CD4-positive, alpha-beta T cell treated with Interferon alpha-2 for 1 hour (primary cell): ENCODE measurements at regions not wholly inside any gene's neighbourhood (a gene's known extent, or its start where the extent isn't known, plus 50 kb on each side); places are given as distances from the start of the nearest gene placed in this dataset.
"Not testable (repeated sequence)": the region's sequence is repeated elsewhere in the genome, so short reads cannot be mapped to it uniquely, and the experiment has no call there.

Experiments used
- DNase-seq, 2 donors: peaks; one replicate each; pipeline ENCODE4 v3.0.0-alpha.2; 2020 to 2022

DNA sequence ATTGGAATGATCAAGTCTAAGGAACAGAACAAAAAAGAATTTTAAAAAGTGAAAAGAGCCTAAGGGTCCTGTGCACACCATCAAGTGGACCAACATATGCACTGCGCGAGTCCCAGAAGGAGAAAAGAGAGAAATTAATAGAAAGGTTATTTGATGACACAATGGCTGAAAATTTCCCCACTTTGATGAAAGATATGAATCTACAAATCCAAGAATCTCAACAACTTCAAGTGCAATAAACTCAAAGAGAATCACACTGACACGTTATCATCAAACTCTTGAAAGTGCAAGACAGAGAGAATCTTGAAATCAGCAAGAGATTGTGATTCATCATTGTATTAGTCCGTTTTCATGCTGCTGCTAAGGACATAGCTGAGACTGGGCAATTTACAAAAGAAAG is 230.8 kb downstream of the ADAMTS15 start:
- no peak for DNase-seq

DNA sequence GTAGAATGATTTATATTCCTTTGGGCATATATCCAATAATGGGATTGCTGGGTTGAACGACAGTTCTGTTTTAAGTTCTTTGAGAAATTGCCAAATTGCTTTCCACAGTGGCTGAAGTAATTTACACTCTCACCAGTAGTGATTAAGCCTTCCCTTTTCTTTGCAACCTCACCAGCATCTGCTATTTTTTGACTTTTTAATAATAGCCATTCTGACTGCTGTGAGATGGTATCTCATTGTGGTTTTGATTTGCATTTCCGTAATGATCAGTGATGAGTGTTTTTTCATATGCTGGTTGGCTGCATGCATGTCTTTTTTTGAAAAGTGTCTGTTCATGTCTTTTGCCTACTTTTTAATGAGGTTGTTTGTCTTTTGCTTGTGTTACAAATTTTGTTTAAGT is 233.8 kb downstream of the SNX19 start:
- not testable (repeated sequence) for DNase-seq

DNA sequence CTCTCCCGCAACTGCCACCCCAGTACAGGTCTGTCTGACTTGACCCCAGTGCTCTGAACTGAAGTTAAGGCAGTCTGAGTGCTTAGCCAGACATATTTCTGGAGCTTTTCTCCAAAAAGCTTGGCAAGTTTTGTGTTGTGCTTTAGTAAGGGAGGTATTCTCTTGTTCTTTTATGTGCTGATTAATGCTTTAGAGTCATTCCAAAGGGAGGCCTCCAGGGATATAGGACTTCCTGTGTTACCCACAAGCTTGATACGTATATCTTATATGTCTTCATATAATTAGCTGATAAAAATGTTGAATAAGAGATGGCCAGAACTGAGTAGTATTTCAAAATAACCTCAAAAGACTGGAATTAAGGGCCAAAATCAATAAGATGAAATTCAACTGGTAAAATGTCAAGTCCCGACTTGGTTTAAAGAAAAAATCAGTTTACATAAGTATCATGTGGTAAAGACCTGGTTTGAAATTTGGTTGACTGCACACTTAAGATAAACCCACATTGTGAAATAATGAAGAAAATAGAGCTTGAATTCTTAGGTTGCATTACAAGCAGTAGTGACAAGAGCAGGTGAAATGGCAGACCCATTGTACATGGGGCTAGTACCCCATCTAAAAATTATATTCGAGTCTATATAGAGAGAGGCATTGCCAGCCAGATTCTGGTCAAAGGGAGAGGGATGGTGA is 226.9 kb downstream of the SNX19 start:
- DNase-seq: no peak

DNA sequence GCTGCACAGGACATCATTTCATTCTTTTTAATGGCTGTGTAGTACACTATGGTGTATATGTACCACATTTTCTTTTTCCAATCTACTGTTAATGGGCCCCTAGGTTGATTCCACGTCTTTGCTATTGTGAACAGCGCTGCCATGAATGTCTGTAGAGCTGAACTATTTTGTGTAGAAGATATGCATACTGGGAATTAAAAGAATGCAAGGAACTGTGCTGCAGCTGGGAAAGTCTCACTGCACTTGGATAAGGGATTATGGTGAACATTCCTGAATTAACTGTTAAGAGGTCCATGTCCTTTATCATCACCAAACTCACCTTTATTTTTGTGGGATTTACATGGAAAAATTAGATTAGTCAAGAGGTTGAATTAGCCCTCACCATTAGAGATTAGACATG is 224.7 kb downstream of the SNX19 start:
- no peak for DNase-seq

DNA sequence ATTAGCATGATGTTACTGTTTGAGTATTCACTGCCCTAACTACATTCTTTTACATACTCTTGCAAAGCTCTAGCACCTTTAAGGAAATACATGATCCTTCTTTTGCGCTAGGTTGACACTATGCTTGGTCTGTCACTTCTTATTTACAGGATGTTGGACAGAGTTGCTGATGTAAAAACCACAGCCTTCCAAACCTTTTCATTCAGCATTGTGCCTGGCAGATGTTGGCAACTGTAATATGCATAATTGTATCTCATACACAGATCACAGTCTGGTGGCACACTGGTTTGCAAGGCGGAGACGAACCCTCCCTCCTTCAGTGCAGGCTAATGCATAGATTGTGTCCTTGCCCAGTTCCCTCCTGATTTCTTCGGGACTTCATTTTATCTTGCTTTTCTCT is 224.1 kb downstream of the SNX19 start:
- DNase-seq: no peak

DNA sequence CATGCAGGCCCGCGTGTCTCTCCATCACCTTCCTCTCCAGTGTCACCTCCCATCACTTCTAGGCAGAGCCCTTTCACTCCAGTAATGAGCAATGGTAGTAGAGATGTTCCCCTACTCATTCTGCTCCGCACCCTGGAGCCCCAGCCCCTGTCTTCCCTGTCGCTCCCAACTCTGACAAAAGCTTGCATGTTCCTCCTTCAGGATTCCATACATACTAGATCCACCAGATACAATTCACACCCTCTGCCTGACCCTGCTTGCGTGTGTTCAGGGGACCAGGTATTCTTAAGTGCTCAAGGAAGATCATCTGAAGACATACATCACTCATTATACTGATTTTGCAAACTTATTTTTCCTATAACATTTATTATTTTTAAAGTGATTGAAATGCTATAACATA is 222.7 kb downstream of the SNX19 start:
- no peak for DNase-seq

DNA sequence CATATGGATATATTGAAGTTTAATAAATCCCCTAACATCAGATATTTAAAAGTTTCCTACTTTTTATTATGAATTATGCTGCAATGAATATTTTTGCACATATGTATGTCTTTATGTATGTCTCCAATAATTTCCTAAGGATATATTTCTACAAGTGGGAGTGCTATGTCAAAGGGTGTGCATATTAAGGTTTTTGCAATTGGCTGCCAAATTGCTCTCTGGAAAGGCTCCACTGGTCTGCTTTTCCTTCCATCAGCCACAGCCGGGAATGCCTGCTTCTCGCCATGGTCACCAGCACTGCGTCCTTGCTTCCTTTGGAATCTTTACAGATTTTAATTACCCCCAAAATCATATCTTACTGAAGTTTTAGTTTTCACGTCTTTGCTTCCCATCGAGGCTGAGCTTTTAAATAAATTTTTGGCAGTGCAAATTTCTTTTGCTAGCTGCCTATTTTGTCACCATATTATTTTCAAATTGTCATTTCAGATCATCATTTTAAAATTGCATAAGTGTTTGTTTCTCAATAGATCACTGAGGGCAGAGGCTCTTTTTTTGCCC is 221.7 kb downstream of the SNX19 start:
- no peak for DNase-seq

DNA sequence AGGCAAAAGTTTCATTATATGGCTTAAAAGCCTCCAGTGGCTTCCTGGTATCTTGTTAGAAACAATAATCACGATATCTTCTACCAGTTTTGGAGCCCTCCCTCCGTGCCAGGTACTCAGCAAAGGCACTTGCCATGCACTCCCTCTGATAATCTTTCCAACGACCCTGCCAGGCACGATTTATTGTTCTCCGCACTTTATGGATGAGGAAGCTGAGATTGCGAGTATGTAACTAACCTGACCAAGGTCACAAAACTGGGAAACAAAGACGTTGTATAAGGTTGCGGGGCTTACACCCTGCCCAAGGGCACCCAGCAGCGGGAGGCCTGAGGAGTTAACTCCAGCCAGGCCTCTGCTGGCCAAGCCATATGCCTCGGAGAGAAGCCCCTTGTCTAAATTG is 218.1 kb downstream of the SNX19 start:
- no peak for DNase-seq

DNA sequence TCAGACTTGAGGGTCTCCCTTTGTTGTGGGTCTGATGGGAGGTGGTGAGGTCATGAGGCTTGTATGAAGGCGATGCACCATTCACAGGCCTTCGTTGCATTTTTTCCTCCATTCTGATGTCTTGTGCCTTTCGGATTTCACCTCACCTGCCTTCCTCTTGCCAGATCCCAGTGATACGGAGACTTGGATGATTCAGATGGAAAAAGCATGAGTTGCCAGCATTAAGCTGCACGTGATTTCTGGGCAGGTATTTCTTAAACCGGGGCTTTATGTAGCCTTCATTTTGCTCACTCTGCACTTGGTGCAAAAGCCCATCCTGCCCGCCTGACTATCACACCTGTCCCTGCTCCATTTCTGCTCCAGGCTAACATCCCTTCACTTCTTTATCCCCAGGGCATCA is 216.7 kb downstream of the SNX19 start:
- no peak for DNase-seq

DNA sequence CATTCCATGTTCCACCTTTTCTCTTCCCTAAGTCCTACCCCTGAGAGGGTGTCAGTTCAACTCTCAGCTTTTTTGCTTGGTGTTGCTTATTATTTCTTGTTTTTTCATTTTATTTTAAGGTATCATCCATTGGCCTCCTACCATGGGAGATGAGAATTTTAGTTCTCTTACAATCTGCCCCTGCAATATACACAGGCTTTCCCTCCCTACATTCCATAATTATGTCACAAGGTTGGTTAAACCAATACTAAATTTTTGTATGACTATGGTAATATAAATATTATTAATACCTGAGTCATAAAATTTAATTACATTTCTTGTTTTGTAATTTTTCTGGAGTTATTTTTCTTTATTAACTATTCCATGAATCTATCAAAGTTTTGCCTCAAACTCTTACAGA is 216.2 kb downstream of the SNX19 start:
- DNase-seq: no peak

DNA sequence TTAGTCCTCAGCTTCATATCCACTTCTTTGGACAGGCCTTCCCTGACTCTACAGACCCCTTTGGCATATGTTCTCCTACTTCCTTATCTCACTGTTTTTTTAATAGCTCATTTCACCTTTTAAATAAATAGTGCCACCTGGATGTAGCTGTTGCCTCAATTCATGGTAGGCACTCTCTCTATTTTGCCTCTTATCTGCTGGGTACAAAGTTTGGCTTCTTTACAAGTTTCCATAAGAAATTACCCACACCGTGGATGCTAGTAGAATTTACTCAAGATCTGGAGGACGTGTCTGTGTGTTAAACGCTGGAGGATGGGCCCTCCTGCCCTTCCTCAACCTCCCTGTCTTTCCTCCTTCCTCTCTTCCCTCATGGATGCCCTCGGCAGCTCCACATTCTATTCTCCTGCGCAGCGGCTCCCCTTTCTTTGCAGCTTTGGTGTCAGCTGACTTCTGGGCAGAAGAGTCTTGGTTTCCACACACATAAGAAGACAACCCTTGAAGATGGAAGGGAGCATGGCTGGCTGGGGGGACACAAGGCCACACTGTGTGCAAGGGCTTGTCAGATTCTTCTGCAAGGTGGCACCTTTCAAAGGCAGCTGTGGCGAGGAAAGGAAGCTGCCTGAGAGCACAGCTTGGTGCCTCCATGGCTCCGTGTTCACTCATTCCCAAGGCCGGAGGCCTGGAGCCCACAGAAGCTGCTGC is 212.6 kb downstream of the SNX19 start:
- no peak for DNase-seq

DNA sequence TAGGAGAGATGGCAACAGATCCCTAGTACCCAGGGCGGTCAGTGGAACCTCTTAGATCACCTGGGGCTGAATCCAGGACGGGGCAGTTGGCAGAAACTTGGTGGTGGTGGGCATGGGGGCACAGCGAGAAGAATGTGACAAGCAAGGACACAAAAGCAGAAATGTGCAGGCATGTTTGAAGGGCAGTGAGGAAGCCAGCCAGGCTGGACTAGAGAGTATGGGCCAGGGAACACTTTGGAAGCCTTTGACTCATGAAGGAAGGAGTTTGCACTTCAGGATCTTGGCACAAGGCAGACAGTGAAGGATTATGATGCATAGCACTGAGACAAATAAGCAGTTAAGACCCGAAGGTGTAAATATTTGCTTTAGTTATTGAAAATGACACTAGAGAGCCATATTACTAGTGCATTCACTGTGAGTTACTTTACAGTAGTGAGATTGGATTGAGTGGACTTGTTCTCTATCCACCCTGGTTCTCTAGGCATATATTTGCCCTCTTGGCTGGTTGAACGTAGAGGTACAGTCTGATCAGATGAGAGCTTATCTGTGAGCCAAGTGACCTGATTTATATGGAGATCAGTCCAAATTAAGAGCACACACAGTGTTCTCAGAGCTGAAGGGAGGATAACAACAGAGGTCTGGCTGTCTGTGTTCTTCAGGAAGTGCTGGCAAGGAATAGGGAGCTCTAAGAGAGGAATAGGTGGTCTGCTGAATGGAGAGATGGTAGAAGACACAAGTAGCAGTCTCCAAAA is 210.4 kb downstream of the SNX19 start:
- DNase-seq: no peak

DNA sequence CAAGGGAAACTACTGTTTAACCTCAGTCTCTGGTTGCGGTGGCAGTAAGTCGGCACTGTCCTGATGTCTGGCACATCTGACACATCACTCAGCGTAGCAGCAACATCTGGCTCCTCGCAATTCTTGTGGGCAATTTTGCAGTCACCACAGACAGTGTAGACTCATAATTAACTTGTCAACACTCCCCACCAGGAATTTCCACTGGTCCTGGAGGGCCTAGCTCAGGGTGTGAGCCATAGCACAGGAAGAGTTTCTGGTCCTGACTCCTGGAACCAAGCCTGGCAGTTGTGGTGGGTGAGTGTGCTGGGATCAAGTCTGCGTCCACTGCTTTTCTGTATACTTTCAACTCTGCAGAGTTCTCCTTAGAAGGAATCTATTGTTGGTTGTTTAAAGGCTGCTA is 209.7 kb downstream of the SNX19 start:
- DNase-seq: no peak

DNA sequence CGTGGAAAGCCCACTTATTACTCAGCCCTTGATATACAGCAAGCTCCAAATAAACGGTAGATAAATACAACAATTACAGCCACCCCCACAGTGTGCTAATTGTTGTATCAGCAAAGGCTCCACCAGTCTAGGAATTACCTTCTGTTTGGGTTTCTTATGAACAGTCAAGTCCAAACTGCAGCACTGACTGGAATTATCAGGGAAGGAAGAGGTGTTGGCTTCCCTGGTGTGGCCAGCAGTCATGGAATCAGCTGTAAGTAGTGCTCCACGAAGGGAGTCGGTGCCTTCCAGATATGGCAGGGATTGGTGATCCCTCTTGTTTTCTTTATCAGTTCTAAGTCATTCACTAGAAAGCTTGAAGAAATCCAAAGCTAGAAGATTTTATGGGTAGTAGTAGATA is 209.1 kb downstream of the SNX19 start:
- no peak for DNase-seq

DNA sequence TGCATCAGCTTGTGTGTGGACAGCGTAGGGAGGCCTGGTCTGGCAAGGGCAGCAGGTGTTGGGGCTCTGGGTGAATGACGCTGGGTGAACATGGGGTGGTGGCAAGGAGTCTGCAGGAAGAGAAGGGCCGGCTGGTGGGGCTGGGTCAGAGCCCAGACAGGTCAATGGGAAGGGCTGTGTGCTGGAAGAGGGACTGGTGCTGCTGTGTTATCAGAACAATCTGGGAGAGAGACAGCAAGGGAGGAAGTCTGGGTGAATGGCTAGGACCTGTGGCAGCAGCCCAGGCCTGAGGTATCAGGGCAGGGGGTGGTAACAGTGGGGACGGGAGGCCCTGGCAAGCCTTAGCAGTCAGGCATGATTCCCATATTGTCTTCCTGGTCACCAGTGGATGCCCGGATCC is 206.7 kb downstream of the SNX19 start:
- no peak for DNase-seq

DNA sequence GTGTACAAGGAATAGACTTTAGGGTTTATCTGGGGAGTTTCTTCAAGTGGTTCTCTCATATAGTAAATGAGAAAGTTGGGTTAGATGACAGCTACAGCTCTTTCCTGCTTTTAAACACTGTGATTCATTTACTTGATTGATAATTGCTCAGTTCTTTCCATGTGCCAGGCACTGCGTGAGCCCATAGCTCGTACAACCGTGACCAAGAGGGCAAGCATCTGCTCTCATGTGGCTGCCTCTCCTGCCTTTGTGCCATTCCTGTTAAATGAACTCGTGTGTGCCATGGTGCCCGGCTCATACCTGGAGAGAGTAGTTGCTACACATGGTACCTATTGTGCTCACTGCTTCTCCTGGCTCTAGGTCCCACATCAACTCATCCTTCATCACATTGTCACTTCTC is 206.3 kb downstream of the SNX19 start:
- no peak for DNase-seq

DNA sequence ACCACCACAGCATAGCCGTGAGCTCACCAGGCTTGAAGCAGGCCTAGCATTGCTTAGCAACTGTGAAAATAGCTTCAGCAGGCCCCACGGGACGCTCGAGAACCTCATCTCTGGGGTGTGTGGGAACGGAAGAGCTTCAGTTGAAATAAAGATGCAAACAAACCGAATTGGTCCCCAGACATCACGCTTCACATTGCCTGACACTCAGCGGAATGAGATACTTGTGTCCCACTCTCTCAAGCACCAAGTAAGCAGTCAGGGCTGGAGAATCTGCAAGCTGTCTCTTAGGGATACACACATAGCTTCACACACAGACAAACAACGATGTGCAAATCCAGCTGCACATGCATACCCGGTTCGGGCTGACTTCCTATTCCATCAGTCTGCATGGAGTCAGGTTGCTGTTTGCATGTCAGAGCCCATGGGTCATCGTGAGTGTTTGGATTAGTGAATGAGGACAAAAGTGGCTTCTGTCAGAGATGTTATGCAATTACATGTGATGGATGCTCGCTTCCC is 205.7 kb downstream of the SNX19 start:
- DNase-seq: no peak

DNA sequence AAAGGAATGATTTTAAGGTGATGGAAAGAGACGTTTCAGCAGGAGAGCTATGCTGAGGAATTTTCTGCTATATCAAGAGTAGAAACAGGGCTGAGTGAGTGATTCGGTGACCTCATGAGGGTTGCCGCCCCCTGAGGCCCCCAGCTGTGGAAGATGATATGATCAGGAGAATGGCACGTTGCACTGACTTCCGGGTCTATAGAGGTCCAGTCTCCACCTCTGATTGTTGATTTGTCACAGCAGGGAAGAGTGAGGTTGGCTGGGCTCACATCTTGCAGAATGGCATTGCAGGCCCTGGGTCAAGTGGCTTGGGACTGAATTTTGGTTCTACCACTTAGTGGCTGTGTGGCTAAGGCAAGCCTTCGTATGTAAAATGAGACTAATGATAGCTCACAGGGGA is 205.1 kb downstream of the SNX19 start:
- DNase-seq: no peak

DNA sequence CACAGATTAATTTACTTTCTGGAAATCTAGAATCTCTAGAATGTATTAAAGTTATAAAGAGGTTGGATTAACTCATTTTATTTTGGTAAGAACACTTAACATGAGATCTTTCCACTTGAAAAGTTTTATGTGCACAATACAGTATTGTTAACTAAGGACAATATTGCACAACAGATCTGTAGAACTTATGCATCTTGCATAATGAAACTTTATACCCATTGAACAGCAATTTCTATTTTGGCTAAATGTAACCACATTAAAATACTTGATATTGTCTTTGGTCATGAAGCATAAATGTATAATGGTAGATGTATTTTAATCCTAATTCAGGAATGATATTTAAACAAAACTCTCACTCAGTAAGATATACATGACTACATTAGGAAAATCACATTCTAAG is 203.8 kb downstream of the SNX19 start:
- DNase-seq: no peak

DNA sequence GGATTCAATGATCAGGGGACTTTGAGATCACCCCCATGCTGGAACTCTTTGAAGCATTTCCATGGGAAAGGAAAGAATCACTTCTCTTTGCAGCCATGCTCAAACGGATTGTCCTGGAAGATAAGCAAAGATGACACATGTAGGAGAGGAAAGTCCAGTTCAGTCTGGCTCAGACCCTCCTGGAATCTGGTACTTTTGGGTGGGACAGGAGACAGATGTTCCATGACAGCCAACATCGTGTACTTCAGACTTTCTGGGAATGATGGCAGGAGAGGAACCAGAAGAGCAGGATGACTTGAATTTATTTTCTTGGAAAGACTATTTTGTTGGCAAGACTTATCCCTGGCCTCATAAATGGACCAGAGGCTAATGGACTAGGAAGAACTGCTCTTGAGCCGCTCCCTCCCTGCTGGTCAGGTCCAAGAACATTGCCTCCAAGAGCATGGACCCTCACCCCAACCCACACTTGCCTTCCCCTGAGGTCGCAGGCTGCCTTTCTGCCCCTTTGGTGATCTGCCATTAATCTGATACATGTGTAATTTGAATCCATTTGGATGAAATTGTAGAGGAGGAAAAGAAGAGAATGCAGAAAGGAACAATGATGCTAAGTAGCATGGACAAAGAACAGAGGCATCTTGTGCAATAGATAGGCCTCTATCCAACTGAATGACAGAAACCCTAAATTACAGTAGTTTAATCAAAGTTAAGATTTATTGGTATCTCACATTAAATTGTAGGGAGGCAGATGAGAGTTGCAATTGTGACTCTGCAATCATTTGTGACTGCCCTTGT is 201.0 kb downstream of the SNX19 start:
- no peak for DNase-seq

DNA sequence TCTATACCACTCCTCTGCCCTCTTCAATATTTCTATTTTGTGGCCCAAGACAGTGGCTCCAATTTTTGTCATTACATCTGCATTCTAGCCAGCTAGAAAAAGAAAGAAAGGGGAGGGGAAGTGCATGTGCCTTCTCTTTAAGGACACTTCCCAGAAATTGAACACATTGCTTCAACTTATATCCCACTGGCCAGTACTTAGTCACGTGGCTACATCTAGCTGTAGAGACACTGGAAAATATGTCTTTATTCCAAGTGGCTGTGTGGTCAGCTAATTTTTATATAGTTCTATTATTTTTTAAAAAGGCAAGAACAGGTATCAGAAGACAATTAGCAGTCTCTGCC is 200.4 kb downstream of the SNX19 start:
- DNase-seq: no peak

DNA sequence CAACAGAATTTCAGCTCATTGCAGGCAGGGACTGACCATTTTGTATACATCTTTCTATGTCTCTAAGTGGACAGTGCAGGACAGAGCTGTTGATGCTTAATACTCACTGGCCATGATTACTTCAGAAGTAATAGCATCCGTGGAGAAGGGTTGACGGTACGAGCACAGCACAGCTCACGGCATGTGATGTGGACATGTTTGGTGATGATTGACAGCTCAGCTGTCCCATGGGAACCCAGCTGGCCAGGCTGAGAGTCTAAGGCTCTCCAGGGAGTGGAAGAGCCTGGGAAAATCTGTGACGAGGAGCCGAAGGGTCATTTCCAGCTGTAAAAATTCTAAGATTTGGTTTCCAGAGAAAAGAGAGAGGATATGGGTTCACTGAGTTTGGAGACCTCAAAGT is 198.2 kb downstream of the SNX19 start:
- DNase-seq: no peak
